Liver (tissue), 8 donors: ENCODE measurements at regions not wholly inside any gene's neighbourhood (a gene's known extent, or its start where the extent isn't known, plus 50 kb on each side); places are given as distances from the start of the nearest gene placed in this dataset.

Experiments used
- DNase-seq: peaks from one replicate; pipeline ENCODE4 v3.0.0-alpha.2; 2017; ENCODE audit warnings: low spot score
- H3K27ac ChIP-seq, 2 donors: one replicate each; pipeline ENCODE4 v1.7.0; 2013; ENCODE audit warnings: inconsistent platforms in 2 of 2, low read length in 2 of 2, control low read depth in 1 of 2, low read depth in 1 of 2, mild to moderate bottlenecking in 1 of 2
- H3K27me3 ChIP-seq, 4 donors: one replicate each; pipeline versions ENCODE4 v1.6.1 to v1.7.0; 2013; ENCODE audit warnings: low read length in 3 of 4, inconsistent platforms in 1 of 4, mild to moderate bottlenecking in 1 of 4, moderate library complexity in 1 of 4; ENCODE audit not compliant: control insufficient read depth in 4 of 4, insufficient read depth in 4 of 4
- H3K36me3 ChIP-seq, 4 donors: one replicate each; pipeline versions ENCODE4 v1.6.1 to v1.7.0; 2013; ENCODE audit warnings: low read length in 3 of 4, mild to moderate bottlenecking in 3 of 4, low read depth in 1 of 4, moderate library complexity in 1 of 4; ENCODE audit not compliant: control insufficient read depth in 4 of 4, insufficient read depth in 3 of 4
- H3K4me1 ChIP-seq, 4 donors: one replicate each; pipeline versions ENCODE4 v1.6.1 to v1.7.0; 2013; ENCODE audit warnings: low read length in 3 of 4, mild to moderate bottlenecking in 3 of 4, moderate library complexity in 1 of 4; ENCODE audit not compliant: control insufficient read depth in 4 of 4, insufficient read depth in 4 of 4
- H3K4me3 ChIP-seq, 3 donors: one replicate each; pipeline versions ENCODE4 v1.6.1 to v1.7.0; 2013; ENCODE audit warnings: low read length in 3 of 3, control low read depth in 1 of 3, low read depth in 1 of 3, mild to moderate bottlenecking in 1 of 3
- H3K9ac ChIP-seq, 2 donors: one replicate each; pipeline ENCODE4 v1.7.0; 2013; ENCODE audit warnings: low read length in 2 of 2, mild to moderate bottlenecking in 2 of 2, moderate library complexity in 2 of 2, control low read depth in 1 of 2, low read depth in 1 of 2
- H3K9me3 ChIP-seq, 4 donors: one replicate each; pipeline versions ENCODE4 v1.6.1 to v1.7.0; 2013; ENCODE audit warnings: low read length in 3 of 4; ENCODE audit not compliant: control insufficient read depth in 4 of 4
- EGR1 ChIP-seq, 2 donors: IDR thresholded peaks; 2 replicates each; pipeline ENCODE4 v1.6.1; 2016 to 2018; ENCODE audit warnings: antibody characterized with exemption in 2 of 2, low read depth in 2 of 2
- FOXA1 ChIP-seq: IDR thresholded peaks from 2 replicates; pipeline ENCODE4 v1.6.1; 2016; ENCODE audit warnings: antibody characterized with exemption
- FOXA2 ChIP-seq: IDR thresholded peaks from 2 replicates; pipeline ENCODE4 v1.6.1; 2016; ENCODE audit warnings: antibody characterized with exemption
- GABPA ChIP-seq, 2 donors: IDR thresholded peaks in 1 of 2; conservative IDR thresholded peaks in 1 of 2; 2 replicates each; pipeline ENCODE4 v1.6.1; 2016; ENCODE audit warnings: antibody characterized with exemption in 2 of 2, mild to moderate bottlenecking in 1 of 2, moderate library complexity in 1 of 2
- HNF4G ChIP-seq: IDR thresholded peaks from 2 replicates; pipeline ENCODE4 v1.6.1; 2016; ENCODE audit warnings: antibody characterized with exemption
- JUND ChIP-seq, 2 donors: IDR thresholded peaks; 2 replicates each; pipeline ENCODE4 v1.6.1; 2016; ENCODE audit warnings: antibody characterized with exemption in 2 of 2
- RAD21 ChIP-seq, 2 donors: IDR thresholded peaks; 2 replicates each; pipeline ENCODE4 v1.6.1; 2016; ENCODE audit warnings: antibody characterized with exemption in 2 of 2, mild to moderate bottlenecking in 2 of 2
- RXRA ChIP-seq, 2 donors: IDR thresholded peaks; 2 replicates each; pipeline ENCODE4 v1.6.1; 2017 to 2018; ENCODE audit warnings: antibody characterized with exemption in 2 of 2, mild to moderate bottlenecking in 1 of 2
- SP1 ChIP-seq: IDR thresholded peaks from 2 replicates; pipeline ENCODE4 v1.6.1; 2018; ENCODE audit warnings: antibody characterized with exemption, mild to moderate bottlenecking
- YY1 ChIP-seq: IDR thresholded peaks from 2 replicates; pipeline ENCODE4 v1.6.1; 2016; ENCODE audit warnings: antibody characterized with exemption, mild to moderate bottlenecking
- WGBS: extraction: QIAGEN DNeasy Blood & Tissue Kit; methylation state at CpG from one replicate; pipeline ENCODE4 v1.1.7; 2013; 5-methylcytosine and 5-hydroxymethylcytosine counted together
- TF ChIP-seq, protein P1 (sequence below): IDR thresholded peaks from 2 replicates; pipeline ENCODE4 v1.6.1; 2016; ENCODE audit warnings: antibody characterized with exemption
- TF ChIP-seq, protein P2 (sequence below): fragments of 150-350 bp; IDR thresholded peaks from 2 replicates; pipeline ENCODE4 v1.5.1; 2017; ENCODE audit warnings: improper control_type of control experiment, low read depth, low read length; ENCODE audit not compliant: missing input control
- TF ChIP-seq, protein P3 (sequence below): IDR thresholded peaks from 2 replicates; pipeline ENCODE4 v1.6.1; 2016; ENCODE audit warnings: antibody characterized with exemption
- TF ChIP-seq, protein P4 (sequence below): IDR thresholded peaks from 2 replicates; pipeline ENCODE4 v1.6.1; 2016; ENCODE audit warnings: antibody characterized with exemption, mild to moderate bottlenecking
- TF ChIP-seq, protein P5 (sequence below): IDR thresholded peaks from 2 replicates; pipeline ENCODE4 v1.6.1; 2016; ENCODE audit warnings: antibody characterized with exemption
- donor health status: healthy.
- donor health status: healthy.
- donor health status: healthy.
- donor health status: healthy.
- donor health status: healthy.

DNA sequence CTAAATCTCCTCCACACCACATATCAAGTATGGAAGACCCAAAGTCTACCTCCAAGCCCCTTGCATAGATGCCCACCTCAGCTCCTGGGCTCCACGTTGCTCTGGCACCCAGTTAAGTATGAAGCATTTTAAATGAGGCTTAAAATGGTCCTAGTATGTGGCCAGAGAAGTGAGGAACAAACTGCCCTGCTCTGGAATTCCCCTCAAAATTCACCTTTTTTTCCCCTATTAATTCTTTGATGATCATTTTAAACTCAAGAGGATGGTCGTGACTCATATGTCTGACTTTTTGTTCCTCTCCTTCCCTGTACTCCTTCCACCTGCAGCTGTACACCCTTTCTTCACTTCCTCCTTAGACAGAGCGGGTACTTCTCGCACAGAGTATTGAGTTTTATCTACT is 234.5 kb upstream of the MYOCD start:
- 64% methylated on average over 4 of the region's 4 CpGs for WGBS
- H3K36me3 ChIP-seq, result no peaks in the 10 kb centered on the region

DNA sequence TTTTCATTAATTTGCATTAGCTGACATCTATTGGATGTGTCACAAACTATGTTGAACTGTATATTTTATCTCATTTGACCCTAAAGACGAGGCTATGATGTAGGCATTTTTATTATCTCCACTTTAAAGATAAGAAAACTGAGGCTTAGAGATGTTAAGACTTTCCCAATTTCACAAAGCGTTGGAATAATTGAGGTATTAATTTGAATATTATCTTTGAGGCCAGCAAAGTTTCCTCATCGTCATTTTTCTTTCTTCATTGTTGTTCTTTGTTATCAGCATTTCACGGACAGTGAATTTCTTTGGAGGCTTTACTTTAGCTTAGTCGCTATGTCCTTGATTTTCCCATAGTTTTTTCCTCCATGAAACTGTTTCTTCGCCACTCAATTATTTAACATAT is 227.5 kb upstream of the MYOCD start:
- Histone ChIP-seq H3K4me3 (no peak overlapping the region), H3K9ac (no peak overlapping the region), H3K27me3 (no peaks in the 10 kb centered on the region), H3K27ac (no peak overlapping the region), H3K36me3 (no peaks in the 10 kb centered on the region), H3K9me3 (no peaks in the 10 kb centered on the region), H3K4me1 (no peaks in the 10 kb centered on the region)
- TF ChIP-seq SP1 (no peak), HNF4G (no peak)
- WGBS, result 57% methylated on average over 6 of the region's 6 CpGs
- DNase-seq, result no peak

More for the DNA sequence above, 234.5 kb upstream of the MYOCD start:
- H3K27me3 ChIP-seq, result no peaks in the 10 kb centered on the region
- DNase-seq, result no peak
- TF ChIP-seq, protein P1, sequence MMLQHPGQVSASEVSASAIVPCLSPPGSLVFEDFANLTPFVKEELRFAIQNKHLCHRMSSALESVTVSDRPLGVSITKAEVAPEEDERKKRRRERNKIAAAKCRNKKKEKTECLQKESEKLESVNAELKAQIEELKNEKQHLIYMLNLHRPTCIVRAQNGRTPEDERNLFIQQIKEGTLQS, result no peak
- TF ChIP-seq, protein P2, sequence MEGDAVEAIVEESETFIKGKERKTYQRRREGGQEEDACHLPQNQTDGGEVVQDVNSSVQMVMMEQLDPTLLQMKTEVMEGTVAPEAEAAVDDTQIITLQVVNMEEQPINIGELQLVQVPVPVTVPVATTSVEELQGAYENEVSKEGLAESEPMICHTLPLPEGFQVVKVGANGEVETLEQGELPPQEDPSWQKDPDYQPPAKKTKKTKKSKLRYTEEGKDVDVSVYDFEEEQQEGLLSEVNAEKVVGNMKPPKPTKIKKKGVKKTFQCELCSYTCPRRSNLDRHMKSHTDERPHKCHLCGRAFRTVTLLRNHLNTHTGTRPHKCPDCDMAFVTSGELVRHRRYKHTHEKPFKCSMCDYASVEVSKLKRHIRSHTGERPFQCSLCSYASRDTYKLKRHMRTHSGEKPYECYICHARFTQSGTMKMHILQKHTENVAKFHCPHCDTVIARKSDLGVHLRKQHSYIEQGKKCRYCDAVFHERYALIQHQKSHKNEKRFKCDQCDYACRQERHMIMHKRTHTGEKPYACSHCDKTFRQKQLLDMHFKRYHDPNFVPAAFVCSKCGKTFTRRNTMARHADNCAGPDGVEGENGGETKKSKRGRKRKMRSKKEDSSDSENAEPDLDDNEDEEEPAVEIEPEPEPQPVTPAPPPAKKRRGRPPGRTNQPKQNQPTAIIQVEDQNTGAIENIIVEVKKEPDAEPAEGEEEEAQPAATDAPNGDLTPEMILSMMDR, result no peak
- TF ChIP-seq, protein P3, sequence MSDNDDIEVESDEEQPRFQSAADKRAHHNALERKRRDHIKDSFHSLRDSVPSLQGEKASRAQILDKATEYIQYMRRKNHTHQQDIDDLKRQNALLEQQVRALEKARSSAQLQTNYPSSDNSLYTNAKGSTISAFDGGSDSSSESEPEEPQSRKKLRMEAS, result no peak
- TF ChIP-seq YY1 (no peak), GABPA (IDR thresholded peaks at IDR 0.05 in 1 of 2, conservative IDR thresholded peaks at IDR 0.05 in 1 of 2) (no peak), FOXA2 (no peak), JUND (IDR thresholded peaks at IDR 0.05) (no peak), FOXA1 (no peak), SP1 (no peak), RXRA (IDR thresholded peaks at IDR 0.05) (no peak), EGR1 (IDR thresholded peaks at IDR 0.05; ENCODE audit: low read depth in 2 of 2) (no peak), RAD21 (IDR thresholded peaks at IDR 0.05) (no peak), HNF4G (no peak)
- TF ChIP-seq, protein P4, sequence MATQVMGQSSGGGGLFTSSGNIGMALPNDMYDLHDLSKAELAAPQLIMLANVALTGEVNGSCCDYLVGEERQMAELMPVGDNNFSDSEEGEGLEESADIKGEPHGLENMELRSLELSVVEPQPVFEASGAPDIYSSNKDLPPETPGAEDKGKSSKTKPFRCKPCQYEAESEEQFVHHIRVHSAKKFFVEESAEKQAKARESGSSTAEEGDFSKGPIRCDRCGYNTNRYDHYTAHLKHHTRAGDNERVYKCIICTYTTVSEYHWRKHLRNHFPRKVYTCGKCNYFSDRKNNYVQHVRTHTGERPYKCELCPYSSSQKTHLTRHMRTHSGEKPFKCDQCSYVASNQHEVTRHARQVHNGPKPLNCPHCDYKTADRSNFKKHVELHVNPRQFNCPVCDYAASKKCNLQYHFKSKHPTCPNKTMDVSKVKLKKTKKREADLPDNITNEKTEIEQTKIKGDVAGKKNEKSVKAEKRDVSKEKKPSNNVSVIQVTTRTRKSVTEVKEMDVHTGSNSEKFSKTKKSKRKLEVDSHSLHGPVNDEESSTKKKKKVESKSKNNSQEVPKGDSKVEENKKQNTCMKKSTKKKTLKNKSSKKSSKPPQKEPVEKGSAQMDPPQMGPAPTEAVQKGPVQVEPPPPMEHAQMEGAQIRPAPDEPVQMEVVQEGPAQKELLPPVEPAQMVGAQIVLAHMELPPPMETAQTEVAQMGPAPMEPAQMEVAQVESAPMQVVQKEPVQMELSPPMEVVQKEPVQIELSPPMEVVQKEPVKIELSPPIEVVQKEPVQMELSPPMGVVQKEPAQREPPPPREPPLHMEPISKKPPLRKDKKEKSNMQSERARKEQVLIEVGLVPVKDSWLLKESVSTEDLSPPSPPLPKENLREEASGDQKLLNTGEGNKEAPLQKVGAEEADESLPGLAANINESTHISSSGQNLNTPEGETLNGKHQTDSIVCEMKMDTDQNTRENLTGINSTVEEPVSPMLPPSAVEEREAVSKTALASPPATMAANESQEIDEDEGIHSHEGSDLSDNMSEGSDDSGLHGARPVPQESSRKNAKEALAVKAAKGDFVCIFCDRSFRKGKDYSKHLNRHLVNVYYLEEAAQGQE, result no peak
- TF ChIP-seq, protein P5, sequence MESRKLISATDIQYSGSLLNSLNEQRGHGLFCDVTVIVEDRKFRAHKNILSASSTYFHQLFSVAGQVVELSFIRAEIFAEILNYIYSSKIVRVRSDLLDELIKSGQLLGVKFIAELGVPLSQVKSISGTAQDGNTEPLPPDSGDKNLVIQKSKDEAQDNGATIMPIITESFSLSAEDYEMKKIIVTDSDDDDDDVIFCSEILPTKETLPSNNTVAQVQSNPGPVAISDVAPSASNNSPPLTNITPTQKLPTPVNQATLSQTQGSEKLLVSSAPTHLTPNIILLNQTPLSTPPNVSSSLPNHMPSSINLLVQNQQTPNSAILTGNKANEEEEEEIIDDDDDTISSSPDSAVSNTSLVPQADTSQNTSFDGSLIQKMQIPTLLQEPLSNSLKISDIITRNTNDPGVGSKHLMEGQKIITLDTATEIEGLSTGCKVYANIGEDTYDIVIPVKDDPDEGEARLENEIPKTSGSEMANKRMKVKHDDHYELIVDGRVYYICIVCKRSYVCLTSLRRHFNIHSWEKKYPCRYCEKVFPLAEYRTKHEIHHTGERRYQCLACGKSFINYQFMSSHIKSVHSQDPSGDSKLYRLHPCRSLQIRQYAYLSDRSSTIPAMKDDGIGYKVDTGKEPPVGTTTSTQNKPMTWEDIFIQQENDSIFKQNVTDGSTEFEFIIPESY, result no peak
- no peaks in the 10 kb centered on the region for H3K9me3 ChIP-seq
- H3K9ac ChIP-seq, result no peak overlapping the region
- no peaks in the 10 kb centered on the region for H3K4me1 ChIP-seq
- H3K4me3 ChIP-seq, result no peak overlapping the region
- H3K27ac ChIP-seq, result no peak overlapping the region
